ENCODE measurements at regions not wholly inside any gene's neighbourhood (a gene's known extent, or its start where the extent isn't known, plus 50 kb on each side); places are given as distances from the start of the nearest gene placed in this dataset.
"Not testable (repeated sequence)": the region's sequence is repeated elsewhere in the genome, so short reads cannot be mapped to it uniquely, and the experiment has no call there.

GRCh38 chr11:81569999-81570398, 1163.7 kb downstream of the FAM181B start:
- no peak for DNase-seq (ENCODE audit: extremely low read depth, low read depth)
- no peak overlapping the region for H3K4me3 ChIP-seq (replicated peaks; ENCODE audit: low read depth, low read length)
- TF ChIP-seq, protein P1, sequence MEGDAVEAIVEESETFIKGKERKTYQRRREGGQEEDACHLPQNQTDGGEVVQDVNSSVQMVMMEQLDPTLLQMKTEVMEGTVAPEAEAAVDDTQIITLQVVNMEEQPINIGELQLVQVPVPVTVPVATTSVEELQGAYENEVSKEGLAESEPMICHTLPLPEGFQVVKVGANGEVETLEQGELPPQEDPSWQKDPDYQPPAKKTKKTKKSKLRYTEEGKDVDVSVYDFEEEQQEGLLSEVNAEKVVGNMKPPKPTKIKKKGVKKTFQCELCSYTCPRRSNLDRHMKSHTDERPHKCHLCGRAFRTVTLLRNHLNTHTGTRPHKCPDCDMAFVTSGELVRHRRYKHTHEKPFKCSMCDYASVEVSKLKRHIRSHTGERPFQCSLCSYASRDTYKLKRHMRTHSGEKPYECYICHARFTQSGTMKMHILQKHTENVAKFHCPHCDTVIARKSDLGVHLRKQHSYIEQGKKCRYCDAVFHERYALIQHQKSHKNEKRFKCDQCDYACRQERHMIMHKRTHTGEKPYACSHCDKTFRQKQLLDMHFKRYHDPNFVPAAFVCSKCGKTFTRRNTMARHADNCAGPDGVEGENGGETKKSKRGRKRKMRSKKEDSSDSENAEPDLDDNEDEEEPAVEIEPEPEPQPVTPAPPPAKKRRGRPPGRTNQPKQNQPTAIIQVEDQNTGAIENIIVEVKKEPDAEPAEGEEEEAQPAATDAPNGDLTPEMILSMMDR (IDR thresholded peaks at IDR 0.05; ENCODE audit: low read depth, low read length, missing control alignments), result no peak

- TF ChIP-seq, protein P1 (IDR thresholded peaks at IDR 0.05; ENCODE audit: low read depth, low read length, missing control alignments), result no peak
- no peak for DNase-seq (ENCODE audit: extremely low read depth, low read depth)
- H3K4me3 ChIP-seq (replicated peaks; ENCODE audit: low read depth, low read length), result no peak overlapping the region
Observed at GRCh38 chr11:81568918-81569317, 1164.7 kb downstream of the FAM181B start.

GRCh38 chr11:81548123-81548522, 1185.5 kb downstream of the FAM181B start:
- H3K4me3 ChIP-seq (replicated peaks; ENCODE audit: low read depth, low read length), result no peak overlapping the region
- TF ChIP-seq, protein P1 (IDR thresholded peaks at IDR 0.05; ENCODE audit: low read depth, low read length, missing control alignments), result no peak
- DNase-seq (ENCODE audit: extremely low read depth, low read depth), result no peak

- H3K4me3 ChIP-seq (replicated peaks; ENCODE audit: low read depth, low read length), result not testable (repeated sequence)
Observed at GRCh38 chr11:81539806-81540205, 1193.9 kb downstream of the FAM181B start.

DNA sequence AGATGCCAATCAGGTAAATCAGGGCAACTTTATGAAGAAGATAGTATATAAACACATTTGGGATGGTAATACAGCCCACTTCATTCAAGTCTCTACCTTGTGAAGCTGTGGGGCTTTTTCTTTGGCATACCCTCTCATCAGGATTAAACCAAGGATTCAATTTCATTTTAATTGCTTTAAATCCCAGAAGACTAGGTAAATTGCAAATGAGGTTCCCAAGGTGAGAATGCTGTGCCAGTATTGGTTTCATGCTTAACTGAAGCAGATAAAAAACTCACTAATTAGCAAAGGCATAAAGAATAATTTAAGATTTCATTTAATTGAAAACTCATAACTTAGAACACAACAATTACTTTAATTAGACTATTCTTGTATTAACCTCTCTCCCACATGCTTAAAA, 1218.1 kb downstream of the FAM181B start:
- TF ChIP-seq, protein P1 (IDR thresholded peaks at IDR 0.05; ENCODE audit: low read depth, low read length, missing control alignments), result no peak
- DNase-seq (ENCODE audit: extremely low read depth, low read depth), result no peak
- H3K4me3 ChIP-seq (replicated peaks; ENCODE audit: low read depth, low read length), result no peak overlapping the region

More at GRCh38 chr11:81539806-81540205, 1193.9 kb downstream of the FAM181B start:
- DNase-seq (ENCODE audit: extremely low read depth, low read depth), result not testable (repeated sequence)

- TF ChIP-seq, protein P1 (IDR thresholded peaks at IDR 0.05; ENCODE audit: low read depth, low read length, missing control alignments), result peak; percentile 37
- DNase-seq (ENCODE audit: extremely low read depth, low read depth), result peak; percentile 0
- no peak overlapping the region for H3K4me3 ChIP-seq (replicated peaks; ENCODE audit: low read depth, low read length)
Observed at GRCh38 chr11:81497202-81497804, 1236.4 kb downstream of the FAM181B start.

DNA sequence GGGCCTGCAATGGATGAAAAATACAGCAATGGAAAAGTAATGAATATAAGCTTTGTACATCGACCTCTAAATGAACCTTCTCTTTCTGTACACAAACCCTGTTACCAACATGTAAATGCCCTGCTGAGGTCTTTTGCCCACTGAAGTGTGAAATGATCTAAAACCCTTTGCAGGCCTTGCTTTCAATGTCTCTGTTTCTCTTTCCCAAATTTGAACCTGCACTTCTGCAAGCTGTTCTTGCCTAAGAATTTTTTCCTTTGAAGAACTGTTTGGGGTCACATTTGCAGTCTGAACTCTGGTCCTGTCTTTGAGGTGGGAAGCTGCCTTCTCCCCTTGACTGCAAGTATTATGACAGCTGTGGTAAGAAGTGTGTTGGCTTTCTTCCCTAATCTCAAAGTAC, 1237.1 kb downstream of the FAM181B start:
- TF ChIP-seq, protein P1 (IDR thresholded peaks at IDR 0.05; ENCODE audit: low read depth, low read length, missing control alignments), result no peak
- H3K4me3 ChIP-seq (replicated peaks; ENCODE audit: low read depth, low read length), result no peak overlapping the region
- DNase-seq (ENCODE audit: extremely low read depth, low read depth), result no peak

All from HFF-Myc (cell line).